ENCODE measurements at regions not wholly inside any gene's neighbourhood (a gene's known extent, or its start where the extent isn't known, plus 50 kb on each side); places are given as distances from the start of the nearest gene placed in this dataset.

DNA sequence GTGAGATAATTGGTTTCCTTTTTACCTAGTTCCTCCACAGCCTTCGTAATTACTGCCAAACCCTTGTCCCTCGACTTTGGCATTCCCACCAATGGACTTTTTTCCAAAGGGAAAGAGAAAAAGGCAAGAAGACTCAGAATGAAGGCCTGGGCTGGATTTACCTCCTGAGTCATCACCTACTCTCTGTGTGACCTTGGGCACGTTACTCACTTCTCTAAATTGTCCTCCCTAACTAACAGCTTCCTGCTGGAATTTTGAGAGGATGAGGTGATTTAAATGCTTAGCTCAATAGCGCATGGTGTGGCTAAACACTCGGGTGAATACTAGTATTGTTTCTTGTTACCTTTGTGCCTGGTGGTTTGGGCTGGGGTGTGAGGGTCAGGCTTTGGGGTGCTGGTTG is 146.6 kb downstream of the DHX35 start:
- DNase-seq = no peak

GRCh38 chr20:39107741-39108140 is 145.6 kb downstream of the DHX35 start:
- DNase-seq = no peak

DNA sequence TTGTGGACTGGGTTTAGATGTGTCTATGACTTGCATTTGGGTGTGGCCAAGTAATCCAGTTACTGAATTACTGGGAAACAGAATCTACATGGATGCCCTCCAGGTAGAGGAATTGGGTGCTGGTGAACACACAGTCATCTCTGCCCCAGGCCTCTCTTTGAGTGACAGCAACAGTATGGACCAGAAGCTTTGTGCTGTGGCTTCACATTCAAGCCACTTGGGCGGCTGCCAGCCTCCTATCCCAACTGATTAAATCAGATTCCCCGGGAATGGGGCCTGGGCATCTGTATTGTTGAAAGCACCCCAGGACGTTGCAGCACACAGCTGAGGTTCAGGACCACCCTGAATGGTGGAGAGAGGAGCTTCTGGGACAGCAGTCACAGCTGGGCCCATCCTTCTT is 144.6 kb downstream of the DHX35 start:
- no peak for DNase-seq

- DNase-seq = no peak
Observed at GRCh38 chr20:39105551-39105950, 143.4 kb downstream of the DHX35 start.

- no peak for DNase-seq
Observed at GRCh38 chr20:39103732-39104131, 141.6 kb downstream of the DHX35 start.

- DNase-seq = no peak
Observed at GRCh38 chr20:39103305-39103704, 141.2 kb downstream of the DHX35 start.

DNA sequence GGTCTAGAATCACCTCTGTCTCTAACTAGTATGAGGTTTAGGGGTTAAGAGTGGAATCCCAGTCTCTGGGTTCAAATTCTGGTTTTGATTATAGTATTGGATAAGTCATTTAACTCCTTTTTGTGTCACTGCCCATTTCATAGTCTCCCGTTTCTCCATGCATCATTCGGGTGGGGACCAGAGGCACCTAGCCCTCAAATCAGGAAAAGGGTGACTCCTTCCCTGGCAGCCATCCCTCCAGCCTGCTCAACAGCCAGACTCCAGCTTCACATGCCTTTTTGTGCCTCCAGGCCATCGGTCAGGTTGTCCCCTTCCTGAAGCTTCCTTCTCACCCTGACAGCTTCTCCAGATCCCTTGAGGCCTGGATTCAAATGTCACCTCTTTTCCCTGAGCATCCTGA is 139.8 kb downstream of the DHX35 start:
- DNase-seq = no peak

DNA sequence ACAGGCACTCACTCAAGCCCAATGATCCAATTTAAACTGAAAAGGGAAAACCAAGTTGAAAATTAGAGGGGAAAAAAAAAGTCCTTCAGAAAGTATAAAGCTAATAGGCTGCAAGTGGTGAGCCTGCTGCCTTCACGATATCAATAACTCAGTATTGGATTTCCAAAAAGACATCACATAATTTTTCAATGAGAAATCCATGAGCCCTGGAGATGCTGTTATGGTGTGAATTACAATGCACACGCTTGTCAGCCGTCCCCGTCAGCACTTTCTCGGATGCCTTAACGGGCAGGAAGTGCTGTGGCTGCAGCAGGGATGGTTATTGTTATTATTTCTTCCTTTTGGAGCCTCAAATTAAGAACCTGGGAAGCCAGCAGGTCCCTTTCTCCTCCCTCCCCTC is 138.5 kb downstream of the DHX35 start:
- no peak for DNase-seq

GRCh38 chr20:39097889-39098288 is 135.7 kb downstream of the DHX35 start:
- no peak for DNase-seq

DNA sequence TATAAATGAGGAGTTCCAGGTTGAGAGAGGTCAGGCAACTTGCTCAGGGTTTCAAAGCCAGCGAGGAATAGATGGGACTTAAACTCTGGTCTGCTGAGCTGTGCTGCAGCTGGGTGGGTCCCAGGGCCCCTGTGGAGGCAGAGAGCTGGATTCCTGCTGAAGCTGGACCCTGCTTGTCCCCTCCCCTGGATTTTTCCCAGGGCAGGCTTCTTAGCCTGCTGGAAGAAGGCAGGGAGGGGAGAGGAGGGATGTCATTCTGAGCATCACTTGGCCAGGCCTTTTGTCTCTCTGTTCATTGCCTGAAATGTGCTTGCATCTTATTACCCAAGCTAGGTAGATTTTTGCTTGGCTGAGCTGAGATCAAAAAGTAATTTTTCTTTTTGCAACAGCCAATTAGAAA is 133.7 kb downstream of the DHX35 start:
- DNase-seq = no peak

- DNase-seq = no peak
Observed at GRCh38 chr20:39094391-39094790, 132.2 kb downstream of the DHX35 start.

GRCh38 chr20:39092733-39093410 is 130.7 kb downstream of the DHX35 start:
- DNase-seq = no peak

DNA sequence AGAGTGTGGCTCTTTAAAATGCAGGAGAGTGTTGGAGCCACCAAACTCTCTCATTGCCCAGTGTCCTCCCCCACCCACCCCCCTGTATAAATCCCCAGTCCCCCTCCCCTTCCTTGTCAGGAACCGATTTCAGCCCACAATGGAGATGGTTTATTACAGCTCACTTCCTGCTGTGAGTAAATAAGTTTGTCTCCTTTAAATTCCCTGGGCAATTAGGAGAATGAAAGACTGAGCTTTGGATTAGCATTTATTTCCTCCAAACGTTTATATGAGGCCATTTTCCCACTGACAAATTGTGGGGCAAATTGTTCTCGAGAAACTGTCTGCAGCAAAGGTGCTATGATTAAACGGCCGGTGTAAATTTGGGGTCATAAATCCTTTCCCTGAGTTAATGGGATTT is 128.8 kb downstream of the DHX35 start:
- DNase-seq = no peak

GRCh38 chr20:39089797-39090196 is 127.7 kb downstream of the DHX35 start:
- DNase-seq = no peak
